ENCODE measurements at regions not wholly inside any gene's neighbourhood (a gene's known extent, or its start where the extent isn't known, plus 50 kb on each side); places are given as distances from the start of the nearest gene placed in this dataset.

DNA sequence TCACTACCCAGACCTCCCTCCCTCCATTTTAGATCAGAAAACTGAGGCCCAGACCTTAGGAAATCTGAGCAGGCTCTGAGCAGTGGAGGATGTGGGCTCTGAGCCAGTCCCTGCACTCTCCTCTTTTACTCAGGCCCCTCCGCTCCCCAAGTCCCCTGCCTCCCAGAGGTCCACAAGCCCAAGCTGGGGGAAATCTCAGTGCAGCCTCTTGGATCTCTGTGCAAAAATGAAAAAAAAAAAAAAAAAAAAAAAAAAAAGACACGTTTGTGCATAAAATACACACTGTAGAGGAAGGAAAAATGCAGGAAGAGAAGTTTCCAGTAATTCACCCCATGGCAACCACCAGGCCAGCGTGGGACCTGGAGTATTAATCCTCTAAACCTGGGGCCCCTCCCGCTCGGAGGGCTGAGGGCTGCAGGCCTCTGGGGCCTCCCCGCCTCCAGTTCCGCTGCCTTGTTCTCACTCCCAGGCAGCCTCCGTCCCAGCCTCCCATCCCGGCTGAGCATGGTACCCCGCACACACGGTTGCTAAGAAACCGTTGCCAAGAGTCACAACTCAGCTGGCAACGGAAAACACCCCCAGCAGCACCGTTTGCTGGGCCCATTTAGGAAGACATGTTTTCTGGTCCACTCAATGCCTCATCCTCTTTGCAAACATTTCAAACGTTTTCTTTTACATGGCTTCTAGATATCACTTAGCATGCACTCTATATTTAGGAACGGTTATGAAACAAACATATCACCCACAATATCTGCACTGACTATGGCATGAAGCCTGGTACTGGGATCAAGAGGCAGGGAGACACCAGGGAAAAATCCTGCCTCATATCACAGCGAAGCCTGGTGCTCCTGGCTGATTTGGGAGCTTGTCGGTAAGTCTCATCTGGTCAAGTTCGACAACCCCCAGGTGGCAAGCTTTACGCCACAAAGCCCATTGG lies 227.5 kb downstream of the CTTN start:
- TF ChIP-seq, protein P1, sequence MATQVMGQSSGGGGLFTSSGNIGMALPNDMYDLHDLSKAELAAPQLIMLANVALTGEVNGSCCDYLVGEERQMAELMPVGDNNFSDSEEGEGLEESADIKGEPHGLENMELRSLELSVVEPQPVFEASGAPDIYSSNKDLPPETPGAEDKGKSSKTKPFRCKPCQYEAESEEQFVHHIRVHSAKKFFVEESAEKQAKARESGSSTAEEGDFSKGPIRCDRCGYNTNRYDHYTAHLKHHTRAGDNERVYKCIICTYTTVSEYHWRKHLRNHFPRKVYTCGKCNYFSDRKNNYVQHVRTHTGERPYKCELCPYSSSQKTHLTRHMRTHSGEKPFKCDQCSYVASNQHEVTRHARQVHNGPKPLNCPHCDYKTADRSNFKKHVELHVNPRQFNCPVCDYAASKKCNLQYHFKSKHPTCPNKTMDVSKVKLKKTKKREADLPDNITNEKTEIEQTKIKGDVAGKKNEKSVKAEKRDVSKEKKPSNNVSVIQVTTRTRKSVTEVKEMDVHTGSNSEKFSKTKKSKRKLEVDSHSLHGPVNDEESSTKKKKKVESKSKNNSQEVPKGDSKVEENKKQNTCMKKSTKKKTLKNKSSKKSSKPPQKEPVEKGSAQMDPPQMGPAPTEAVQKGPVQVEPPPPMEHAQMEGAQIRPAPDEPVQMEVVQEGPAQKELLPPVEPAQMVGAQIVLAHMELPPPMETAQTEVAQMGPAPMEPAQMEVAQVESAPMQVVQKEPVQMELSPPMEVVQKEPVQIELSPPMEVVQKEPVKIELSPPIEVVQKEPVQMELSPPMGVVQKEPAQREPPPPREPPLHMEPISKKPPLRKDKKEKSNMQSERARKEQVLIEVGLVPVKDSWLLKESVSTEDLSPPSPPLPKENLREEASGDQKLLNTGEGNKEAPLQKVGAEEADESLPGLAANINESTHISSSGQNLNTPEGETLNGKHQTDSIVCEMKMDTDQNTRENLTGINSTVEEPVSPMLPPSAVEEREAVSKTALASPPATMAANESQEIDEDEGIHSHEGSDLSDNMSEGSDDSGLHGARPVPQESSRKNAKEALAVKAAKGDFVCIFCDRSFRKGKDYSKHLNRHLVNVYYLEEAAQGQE (IDR thresholded peaks at IDR 0.05; ENCODE audit: low read depth), result no peak
- TF ChIP-seq TCF12 (IDR thresholded peaks at IDR 0.05; ENCODE audit: low read depth) (no peak), CEBPB (IDR thresholded peaks at IDR 0.05) (no peak), EGR1 (IDR thresholded peaks at IDR 0.05) (no peak), CREB1 (IDR thresholded peaks at IDR 0.05; ENCODE audit: low read depth) (no peak), RAD21 (IDR thresholded peaks at IDR 0.05; ENCODE audit: low read depth) (no peak), YY1 (IDR thresholded peaks at IDR 0.05; ENCODE audit: low read depth) (no peak), TEAD4 (IDR thresholded peaks at IDR 0.05) (no peak), NFIC (IDR thresholded peaks at IDR 0.05) (no peak), FOXM1 (IDR thresholded peaks at IDR 0.05; ENCODE audit: borderline replicate concordance, low read depth) (no peak), ZBTB7A (IDR thresholded peaks at IDR 0.05; ENCODE audit: low read depth) (no peak)

DNA sequence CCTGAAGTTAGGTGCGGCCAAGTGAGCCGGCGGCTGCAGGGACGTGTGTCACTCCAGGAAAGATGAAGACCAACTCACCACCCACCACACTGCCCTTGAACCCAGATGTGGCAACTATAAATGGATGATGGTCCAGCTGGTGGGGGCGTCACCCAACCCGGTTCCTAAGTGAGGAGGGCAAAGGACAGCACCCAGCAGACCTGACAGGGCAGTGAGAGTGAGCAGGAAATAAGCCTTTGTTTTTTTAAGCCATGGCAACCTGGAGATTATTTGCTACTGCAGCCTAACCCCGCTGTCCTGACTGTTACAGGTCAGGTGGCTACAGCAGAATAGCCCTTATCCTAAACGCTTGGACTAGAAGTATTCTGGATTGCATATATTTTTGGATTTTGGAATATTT lies 228.9 kb downstream of the CTTN start:
- TF ChIP-seq NFIC (IDR thresholded peaks at IDR 0.05) (no peak), TAF1 (IDR thresholded peaks at IDR 0.05; ENCODE audit: low read depth) (no peak), YY1 (IDR thresholded peaks at IDR 0.05; ENCODE audit: low read depth) (no peak), RAD21 (IDR thresholded peaks at IDR 0.05; ENCODE audit: low read depth) (no peak), EP300 (IDR thresholded peaks at IDR 0.05; ENCODE audit: borderline replicate concordance) (no peak), CEBPB (IDR thresholded peaks at IDR 0.05) (no peak), CREB1 (IDR thresholded peaks at IDR 0.05; ENCODE audit: low read depth) (no peak), ZBTB7A (IDR thresholded peaks at IDR 0.05; ENCODE audit: low read depth) (no peak), FOXM1 (IDR thresholded peaks at IDR 0.05; ENCODE audit: borderline replicate concordance, low read depth) (no peak)
- TF ChIP-seq, protein P2, sequence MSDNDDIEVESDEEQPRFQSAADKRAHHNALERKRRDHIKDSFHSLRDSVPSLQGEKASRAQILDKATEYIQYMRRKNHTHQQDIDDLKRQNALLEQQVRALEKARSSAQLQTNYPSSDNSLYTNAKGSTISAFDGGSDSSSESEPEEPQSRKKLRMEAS (IDR thresholded peaks at IDR 0.05), result no peak
- TF ChIP-seq, protein P1 (IDR thresholded peaks at IDR 0.05; ENCODE audit: low read depth), result no peak

DNA sequence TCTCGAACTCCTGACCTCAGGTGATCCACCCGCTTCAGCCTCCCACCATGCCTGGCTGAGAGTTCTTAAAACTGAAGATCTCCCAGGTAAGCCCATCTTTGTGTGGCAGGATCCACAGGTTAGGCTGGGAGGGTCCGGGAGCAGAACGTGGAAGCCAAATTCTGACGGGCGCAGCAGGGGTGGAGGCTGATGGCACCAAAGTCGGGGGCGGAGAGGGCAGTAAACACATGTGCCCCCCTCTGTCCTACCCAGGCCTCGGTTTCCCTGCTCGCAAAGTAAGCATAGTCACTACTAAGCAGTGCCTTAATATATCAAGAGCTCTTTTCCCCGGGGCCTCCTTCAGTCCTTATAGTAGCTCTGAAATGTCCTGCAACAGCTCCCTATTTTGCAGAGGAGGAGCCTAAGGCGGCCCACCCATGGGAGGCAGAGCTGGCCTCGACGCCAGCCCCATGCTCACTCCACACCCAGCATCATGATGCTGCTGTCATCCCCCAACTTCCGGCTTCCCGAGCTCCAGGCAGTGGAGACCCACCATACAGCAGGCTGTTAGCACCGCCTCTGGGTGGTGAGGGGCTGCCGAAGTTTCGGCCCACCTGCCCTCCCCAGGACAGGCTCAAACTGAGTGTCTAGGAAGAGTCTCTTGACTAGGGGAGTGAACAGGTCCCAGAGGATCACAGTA lies 230.0 kb downstream of the CTTN start:
- TF ChIP-seq, protein P3, sequence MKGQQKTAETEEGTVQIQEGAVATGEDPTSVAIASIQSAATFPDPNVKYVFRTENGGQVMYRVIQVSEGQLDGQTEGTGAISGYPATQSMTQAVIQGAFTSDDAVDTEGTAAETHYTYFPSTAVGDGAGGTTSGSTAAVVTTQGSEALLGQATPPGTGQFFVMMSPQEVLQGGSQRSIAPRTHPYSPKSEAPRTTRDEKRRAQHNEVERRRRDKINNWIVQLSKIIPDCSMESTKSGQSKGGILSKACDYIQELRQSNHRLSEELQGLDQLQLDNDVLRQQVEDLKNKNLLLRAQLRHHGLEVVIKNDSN (IDR thresholded peaks at IDR 0.05), result no peak
- TF ChIP-seq NFIC (IDR thresholded peaks at IDR 0.05), result no peak
- no peak for TF ChIP-seq FOXM1 (IDR thresholded peaks at IDR 0.05; ENCODE audit: borderline replicate concordance, low read depth)
- TF ChIP-seq, protein P2 (IDR thresholded peaks at IDR 0.05), result no peak
- no peak for TF ChIP-seq EP300 (IDR thresholded peaks at IDR 0.05; ENCODE audit: borderline replicate concordance)
- no peak for TF ChIP-seq CEBPB (IDR thresholded peaks at IDR 0.05)
- no peak for TF ChIP-seq TEAD4 (IDR thresholded peaks at IDR 0.05)
- TF ChIP-seq TCF12 (IDR thresholded peaks at IDR 0.05; ENCODE audit: low read depth), result no peak
- TF ChIP-seq YY1 (IDR thresholded peaks at IDR 0.05; ENCODE audit: low read depth), result no peak
- TF ChIP-seq CREB1 (IDR thresholded peaks at IDR 0.05; ENCODE audit: low read depth), result no peak
- TF ChIP-seq RAD21 (IDR thresholded peaks at IDR 0.05; ENCODE audit: low read depth), result no peak
- TF ChIP-seq ZBTB7A (IDR thresholded peaks at IDR 0.05; ENCODE audit: low read depth), result no peak
- TF ChIP-seq, protein P1 (IDR thresholded peaks at IDR 0.05; ENCODE audit: low read depth), result no peak
